Ovary (tissue), 3 donors: ENCODE measurements at regions not wholly inside any gene's neighbourhood (a gene's known extent, or its start where the extent isn't known, plus 50 kb on each side); places are given as distances from the start of the nearest gene placed in this dataset.

Experiments used
- CTCF ChIP-seq, 3 donors: fragments of 450-650 bp in 2 of 3; fragments of 200-600 bp in 1 of 3; IDR thresholded peaks; one replicate each; pipeline versions ENCODE4 v1.5.1 to v1.8.0; 2016 to 2022; ENCODE audit warnings: antibody characterized with exemption in 3 of 3, mild to moderate bottlenecking in 1 of 3
- EP300 ChIP-seq: sonication (generic); formaldehyde crosslinking; IDR thresholded peaks from one replicate; pipeline ENCODE4 v1.6.1; 2017; ENCODE audit warnings: antibody characterized with exemption
- POLR2A ChIP-seq: fragments of 450-650 bp; IDR thresholded peaks from one replicate; pipeline ENCODE4 v1.6.1; 2017; ENCODE audit warnings: antibody characterized with exemption, mild to moderate bottlenecking, moderate library complexity
- donor health status: DM: no; HTN: no; CAD: no.

- TF ChIP-seq CTCF (IDR thresholded peaks at IDR 0.05): no peak
- no peak for TF ChIP-seq POLR2A
- TF ChIP-seq EP300: no peak
These were observed 159.9 kb upstream of the FOXN3 start for GRCh38 chr14:89576960-89577359.
